ENCODE measurements at regions not wholly inside any gene's neighbourhood (a gene's known extent, or its start where the extent isn't known, plus 50 kb on each side); places are given as distances from the start of the nearest gene placed in this dataset.

DNA sequence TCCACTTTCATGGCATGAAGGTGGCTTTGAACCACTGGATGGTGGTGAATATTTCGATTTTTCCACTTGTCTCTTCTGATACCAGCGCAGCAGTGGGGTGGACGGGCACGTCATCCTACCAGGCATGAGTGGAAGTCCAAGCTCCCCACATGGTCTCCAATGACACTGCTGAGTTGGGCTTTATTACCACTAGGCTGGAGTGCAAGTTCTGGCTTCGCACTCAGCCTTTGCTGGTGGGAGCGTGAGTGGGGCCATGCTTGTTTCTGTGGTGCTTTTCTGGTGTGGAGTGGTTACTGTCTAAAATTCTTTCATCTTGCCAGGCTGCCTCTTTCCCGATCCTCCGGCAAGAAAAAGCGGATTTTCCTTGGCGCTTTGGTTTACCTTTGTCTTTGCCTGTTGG, 70.1 kb upstream of the SDK1 start:
- H3K9me2 ChIP-seq (ENCODE audit: insufficient read depth, low read length), result no peaks in the 10 kb centered on the region
- H3K4me3 ChIP-seq (ENCODE audit: low read depth, low read length, poor library complexity, severe bottlenecking), result no peak overlapping the region
- no peak for DNase-seq (ENCODE audit: low spot score)
- H3K36me3 ChIP-seq (ENCODE audit: insufficient read depth, low read length), result no peaks in the 10 kb centered on the region
- no peaks in the 10 kb centered on the region for H3K79me2 ChIP-seq (ENCODE audit: insufficient read depth, low read depth, low read length)
- CTCF ChIA-PET (ENCODE audit: unreplicated experiment), result no interaction called here
- no peak overlapping the region for H3K27ac ChIP-seq (ENCODE audit: low read depth, low read length, poor library complexity, severe bottlenecking)
- no peaks in the 10 kb centered on the region for H4K20me1 ChIP-seq (ENCODE audit: insufficient read depth, low read length)
- no peak overlapping the region for H2AFZ ChIP-seq (ENCODE audit: low read length)
- no peaks in the 10 kb centered on the region for H3K4me1 ChIP-seq (ENCODE audit: insufficient read depth, low read length, poor library complexity, severe bottlenecking)
- no peaks in the 10 kb centered on the region for H3K9me3 ChIP-seq (ENCODE audit: low read length)
- TF ChIP-seq EZH2phosphoT487 (IDR thresholded peaks at IDR 0.05; ENCODE audit: borderline replicate concordance, low read depth, low read length), result no peak
- TF ChIP-seq, protein P1, sequence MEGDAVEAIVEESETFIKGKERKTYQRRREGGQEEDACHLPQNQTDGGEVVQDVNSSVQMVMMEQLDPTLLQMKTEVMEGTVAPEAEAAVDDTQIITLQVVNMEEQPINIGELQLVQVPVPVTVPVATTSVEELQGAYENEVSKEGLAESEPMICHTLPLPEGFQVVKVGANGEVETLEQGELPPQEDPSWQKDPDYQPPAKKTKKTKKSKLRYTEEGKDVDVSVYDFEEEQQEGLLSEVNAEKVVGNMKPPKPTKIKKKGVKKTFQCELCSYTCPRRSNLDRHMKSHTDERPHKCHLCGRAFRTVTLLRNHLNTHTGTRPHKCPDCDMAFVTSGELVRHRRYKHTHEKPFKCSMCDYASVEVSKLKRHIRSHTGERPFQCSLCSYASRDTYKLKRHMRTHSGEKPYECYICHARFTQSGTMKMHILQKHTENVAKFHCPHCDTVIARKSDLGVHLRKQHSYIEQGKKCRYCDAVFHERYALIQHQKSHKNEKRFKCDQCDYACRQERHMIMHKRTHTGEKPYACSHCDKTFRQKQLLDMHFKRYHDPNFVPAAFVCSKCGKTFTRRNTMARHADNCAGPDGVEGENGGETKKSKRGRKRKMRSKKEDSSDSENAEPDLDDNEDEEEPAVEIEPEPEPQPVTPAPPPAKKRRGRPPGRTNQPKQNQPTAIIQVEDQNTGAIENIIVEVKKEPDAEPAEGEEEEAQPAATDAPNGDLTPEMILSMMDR (conservative IDR thresholded peaks at IDR 0.05; ENCODE audit: low read length), result no peak
- no peak overlapping the region for H3K4me2 ChIP-seq (ENCODE audit: low read length)
- BruUV-seq (replicated peaks), result no TSS peak
- POLR2A ChIA-PET, result no interaction called here
- intact Hi-C loops (cut with micrococcal nuclease; ENCODE audit: unreplicated experiment), result no loop called here

DNA sequence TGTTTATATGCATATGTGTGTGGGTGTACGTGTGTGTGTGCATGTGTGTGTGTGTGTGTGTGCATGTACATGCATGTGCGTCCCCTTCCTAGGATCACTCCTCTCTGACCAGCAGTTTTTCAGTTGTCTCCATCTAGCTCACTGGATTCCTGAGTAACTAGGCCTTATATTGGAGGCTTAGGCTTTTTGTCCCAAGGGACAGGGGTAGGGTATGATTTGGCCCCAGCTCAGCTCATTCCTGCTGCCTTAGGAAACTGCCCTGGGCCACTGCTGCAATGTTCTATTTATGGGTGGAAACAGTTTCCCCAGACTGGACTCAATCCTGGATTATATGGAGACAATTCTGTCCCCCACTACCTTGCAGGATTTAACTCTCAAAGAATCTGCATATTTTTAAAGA, 68.8 kb upstream of the SDK1 start:
- no TSS peak for BruUV-seq (replicated peaks)
- no peak overlapping the region for H3K27ac ChIP-seq (ENCODE audit: low read depth, low read length, poor library complexity, severe bottlenecking)
- H3K4me1 ChIP-seq (ENCODE audit: insufficient read depth, low read length, poor library complexity, severe bottlenecking), result no peaks in the 10 kb centered on the region
- no peak overlapping the region for H3K4me2 ChIP-seq (ENCODE audit: low read length)
- H4K20me1 ChIP-seq (ENCODE audit: insufficient read depth, low read length), result no peaks in the 10 kb centered on the region
- H3K4me3 ChIP-seq (ENCODE audit: low read depth, low read length, poor library complexity, severe bottlenecking), result no peak overlapping the region
- no peak for TF ChIP-seq EZH2phosphoT487 (IDR thresholded peaks at IDR 0.05; ENCODE audit: borderline replicate concordance, low read depth, low read length)
- TF ChIP-seq, protein P1 (conservative IDR thresholded peaks at IDR 0.05; ENCODE audit: low read length), result no peak
- no peaks in the 10 kb centered on the region for H3K9me2 ChIP-seq (ENCODE audit: insufficient read depth, low read length)
- no peaks in the 10 kb centered on the region for H3K36me3 ChIP-seq (ENCODE audit: insufficient read depth, low read length)
- H2AFZ ChIP-seq (ENCODE audit: low read length), result no peak overlapping the region
- DNase-seq (ENCODE audit: low spot score), result no peak
- POLR2A ChIA-PET, result interaction anchor here (0.7 kb wide), 2 partner anchors 26 to 1747 kb away, joined by 3 read pairs; no protein-coding TSS in a partner anchor
- intact Hi-C loops (cut with micrococcal nuclease; ENCODE audit: unreplicated experiment), result no loop called here
- CTCF ChIA-PET (ENCODE audit: unreplicated experiment), result no interaction called here
- H3K79me2 ChIP-seq (ENCODE audit: insufficient read depth, low read depth, low read length), result no peaks in the 10 kb centered on the region
- no peaks in the 10 kb centered on the region for H3K9me3 ChIP-seq (ENCODE audit: low read length)

DNA sequence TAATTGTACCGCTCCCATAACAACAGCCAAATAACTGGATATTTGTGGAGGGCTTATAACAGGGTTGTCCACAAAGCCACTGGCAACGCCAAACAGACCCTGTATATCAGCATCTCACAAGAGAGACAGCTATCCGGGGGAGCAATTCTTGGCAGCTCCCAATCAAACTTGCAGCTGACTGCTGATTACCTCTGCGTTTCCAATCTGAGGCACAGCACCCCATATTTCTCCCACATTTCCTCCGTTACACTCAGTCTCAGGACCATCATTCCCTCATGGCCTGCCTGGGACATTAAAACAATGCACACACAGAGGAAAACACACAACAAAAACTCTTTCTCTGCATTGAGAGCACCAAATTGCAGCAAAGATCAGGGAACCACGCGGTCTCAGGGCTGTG, 67.8 kb upstream of the SDK1 start:
- Histone ChIP-seq H3K36me3 (ENCODE audit: insufficient read depth, low read length) (no peaks in the 10 kb centered on the region), H4K20me1 (ENCODE audit: insufficient read depth, low read length) (no peaks in the 10 kb centered on the region), H3K4me2 (ENCODE audit: low read length) (no peak overlapping the region), H3K79me2 (ENCODE audit: insufficient read depth, low read depth, low read length) (no peaks in the 10 kb centered on the region), H3K27ac (ENCODE audit: low read depth, low read length, poor library complexity, severe bottlenecking) (no peak overlapping the region), H3K9me3 (ENCODE audit: low read length) (no peaks in the 10 kb centered on the region), H3K4me1 (ENCODE audit: insufficient read depth, low read length, poor library complexity, severe bottlenecking) (no peaks in the 10 kb centered on the region), H3K4me3 (ENCODE audit: low read depth, low read length, poor library complexity, severe bottlenecking) (no peak overlapping the region), H3K9me2 (ENCODE audit: insufficient read depth, low read length) (no peaks in the 10 kb centered on the region), H2AFZ (ENCODE audit: low read length) (no peak overlapping the region)
- TF ChIP-seq, protein P1 (conservative IDR thresholded peaks at IDR 0.05; ENCODE audit: low read length), result no peak
- no peak for TF ChIP-seq EZH2phosphoT487 (IDR thresholded peaks at IDR 0.05; ENCODE audit: borderline replicate concordance, low read depth, low read length)
- intact Hi-C loops (cut with micrococcal nuclease; ENCODE audit: unreplicated experiment), result no loop called here
- no TSS peak for BruUV-seq (replicated peaks)
- ChIA-PET POLR2A (no interaction called here), CTCF (ENCODE audit: unreplicated experiment) (no interaction called here)
- DNase-seq (ENCODE audit: low spot score), result no peak
